Hepatocyte (in vitro differentiated cells): ENCODE measurements at regions not wholly inside any gene's neighbourhood (a gene's known extent, or its start where the extent isn't known, plus 50 kb on each side); places are given as distances from the start of the nearest gene placed in this dataset.

Experiments
- DNase-seq: peaks from one replicate; pipeline ENCODE4 v3.0.0-alpha.2; 2016; ENCODE audit warnings: low spot score
- H2AFZ ChIP-seq: fragments of 200-600 bp; sonication (generic); 2 replicates; pipeline ENCODE4 v1.6.0; 2016; ENCODE audit warnings: antibody characterized with exemption, mild to moderate bottlenecking
- H3K27ac ChIP-seq: fragments of 200-600 bp; sonication (generic); 2 replicates; pipeline ENCODE4 v1.5.1; 2016; ENCODE audit warnings: mild to moderate bottlenecking
- H3K27me3 ChIP-seq: fragments of 200-600 bp; sonication (generic); 2 replicates; pipeline ENCODE4 v1.6.1; 2016
- H3K36me3 ChIP-seq: fragments of 200-600 bp; sonication (generic); replicated peaks from 2 replicates; pipeline ENCODE4 v1.5.1; 2016; ENCODE audit warnings: low read depth; ENCODE audit not compliant: insufficient read depth
- H3K4me1 ChIP-seq: fragments of 200-600 bp; sonication (generic); 2 replicates; pipeline ENCODE4 v1.5.1; 2016; ENCODE audit warnings: mild to moderate bottlenecking, moderate library complexity; ENCODE audit not compliant: insufficient read depth
- H3K4me2 ChIP-seq: fragments of 200-600 bp; sonication (generic); 2 replicates; pipeline ENCODE4 v1.6.0; 2016
- H3K4me3 ChIP-seq: fragments of 200-600 bp; sonication (generic); 2 replicates; pipeline ENCODE4 v1.5.1; 2016; ENCODE audit warnings: mild to moderate bottlenecking
- H3K79me2 ChIP-seq: fragments of 200-600 bp; sonication (generic); 2 replicates; pipeline ENCODE4 v1.6.0; 2017; ENCODE audit warnings: mild to moderate bottlenecking
- H3K9me2 ChIP-seq: fragments of 200-600 bp; sonication (generic); replicated peaks from 2 replicates; pipeline ENCODE4 v1.6.0; 2017; ENCODE audit warnings: mild to moderate bottlenecking; ENCODE audit not compliant: insufficient read depth
- H3K9me3 ChIP-seq: fragments of 200-600 bp; sonication (generic); 2 replicates; pipeline ENCODE4 v1.5.1; 2016; ENCODE audit warnings: low read depth, mild to moderate bottlenecking
- H4K20me1 ChIP-seq: fragments of 200-600 bp; sonication (generic); 2 replicates; pipeline ENCODE4 v1.6.0; 2016; ENCODE audit warnings: mild to moderate bottlenecking; ENCODE audit not compliant: insufficient read depth, poor library complexity, severe bottlenecking
- CTCF ChIP-seq: fragments of 200-600 bp; sonication (generic); IDR thresholded peaks from 2 replicates; pipeline ENCODE4 v1.5.1; 2016; ENCODE audit warnings: antibody characterized with exemption, mild to moderate bottlenecking; ENCODE audit not compliant: poor library complexity
- EZH2 ChIP-seq: fragments of 200-600 bp; sonication (generic); IDR thresholded peaks from 2 replicates; pipeline ENCODE4 v1.6.1; 2016; ENCODE audit warnings: antibody characterized with exemption, mild to moderate bottlenecking, borderline replicate concordance
- EZH2phosphoT487 ChIP-seq: fragments of 200-600 bp; sonication (generic); IDR thresholded peaks from one replicate; pipeline ENCODE4 v1.6.1; 2018; ENCODE audit warnings: antibody characterized with exemption, mild to moderate bottlenecking, low read depth, moderate library complexity; ENCODE audit not compliant: unreplicated experiment, severe bottlenecking
- WGBS: methylation state at CpG from one replicate; pipeline ENCODE4 v1.1.6; 2016; ENCODE audit warnings: low lambda C conversion rate; ENCODE audit errors: missing lambda C conversion rate; 5-methylcytosine and 5-hydroxymethylcytosine counted together

- no peak for TF ChIP-seq EZH2phosphoT487
- no peak for TF ChIP-seq CTCF
- no peak for TF ChIP-seq EZH2
- H3K36me3 ChIP-seq, result no peaks in the 10 kb centered on the region
- H3K79me2 ChIP-seq, result no peaks in the 10 kb centered on the region
- H2AFZ ChIP-seq, result no peak overlapping the region
- no peaks in the 10 kb centered on the region for H3K9me3 ChIP-seq
- no peak overlapping the region for H3K4me3 ChIP-seq
- 77% methylated on average over 11 of the region's 11 CpGs for WGBS
- DNase-seq, result no peak
- H3K27ac ChIP-seq, result no peak overlapping the region
- H3K4me2 ChIP-seq, result no peak overlapping the region
- H3K9me2 ChIP-seq, result no peaks in the 10 kb centered on the region
- H3K4me1 ChIP-seq, result no peaks in the 10 kb centered on the region
- H3K27me3 ChIP-seq, result no peaks in the 10 kb centered on the region
- no peaks in the 10 kb centered on the region for H4K20me1 ChIP-seq
Observed at GRCh38 chr2:15701341-15701907, 109.8 kb downstream of the DDX1 start.

GRCh38 chr2:15701991-15702390, 110.3 kb downstream of the DDX1 start:
- H3K27me3 ChIP-seq, result no peaks in the 10 kb centered on the region
- H3K27ac ChIP-seq, result no peak overlapping the region
- no peaks in the 10 kb centered on the region for H3K36me3 ChIP-seq
- no peaks in the 10 kb centered on the region for H3K79me2 ChIP-seq
- H3K4me2 ChIP-seq, result no peak overlapping the region
- H3K9me2 ChIP-seq, result no peaks in the 10 kb centered on the region
- DNase-seq, result no peak
- no peaks in the 10 kb centered on the region for H4K20me1 ChIP-seq
- no peaks in the 10 kb centered on the region for H3K9me3 ChIP-seq
- no peak for TF ChIP-seq EZH2phosphoT487
- TF ChIP-seq EZH2, result no peak
- no peak for TF ChIP-seq CTCF
- H2AFZ ChIP-seq, result no peak overlapping the region
- no peaks in the 10 kb centered on the region for H3K4me1 ChIP-seq
- H3K4me3 ChIP-seq, result no peak overlapping the region

- DNase-seq, result no peak
- Histone ChIP-seq H3K4me1 (no peaks in the 10 kb centered on the region), H3K27ac (no peak overlapping the region), H3K27me3 (no peaks in the 10 kb centered on the region), H3K9me3 (no peaks in the 10 kb centered on the region), H3K9me2 (no peaks in the 10 kb centered on the region), H4K20me1 (no peaks in the 10 kb centered on the region), H3K79me2 (no peaks in the 10 kb centered on the region), H2AFZ (no peak overlapping the region), H3K4me3 (no peak overlapping the region), H3K36me3 (no peaks in the 10 kb centered on the region), H3K4me2 (no peak overlapping the region)
- 74% methylated on average over 4 of the region's 4 CpGs for WGBS
- no peak for TF ChIP-seq EZH2phosphoT487
- TF ChIP-seq CTCF, result no peak
- no peak for TF ChIP-seq EZH2
Observed at GRCh38 chr2:15702452-15702851, 110.8 kb downstream of the DDX1 start.

GRCh38 chr2:15703365-15703869, 111.7 kb downstream of the DDX1 start:
- 100% methylated on average over 1 of the region's 1 CpG for WGBS

More at GRCh38 chr2:15703365-15703869, 111.7 kb downstream of the DDX1 start:
- TF ChIP-seq EZH2phosphoT487 (no peak), EZH2 (no peak), CTCF (no peak)
- H3K4me3 ChIP-seq, result no peak overlapping the region
- no peaks in the 10 kb centered on the region for H3K4me1 ChIP-seq
- H3K79me2 ChIP-seq, result no peaks in the 10 kb centered on the region
- no peak overlapping the region for H2AFZ ChIP-seq
- no peaks in the 10 kb centered on the region for H3K27me3 ChIP-seq
- no peaks in the 10 kb centered on the region for H3K36me3 ChIP-seq
- DNase-seq, result no peak
- H3K27ac ChIP-seq, result no peak overlapping the region
- no peaks in the 10 kb centered on the region for H3K9me3 ChIP-seq
- H3K4me2 ChIP-seq, result no peak overlapping the region
- no peaks in the 10 kb centered on the region for H4K20me1 ChIP-seq
- H3K9me2 ChIP-seq, result no peaks in the 10 kb centered on the region
